Fibroblast of lung (primary cell): ENCODE measurements at regions not wholly inside any gene's neighbourhood (a gene's known extent, or its start where the extent isn't known, plus 50 kb on each side); places are given as distances from the start of the nearest gene placed in this dataset.

ENCODE experiments used
- DNase-seq, 2 donors: peaks; one replicate each; pipeline versions ENCODE4 v3.0.0 to v3.0.0-alpha.2; 2010; ENCODE audit warnings: low read depth in 2 of 2
- H2AFZ ChIP-seq: 2 replicates; pipeline ENCODE4 v1.5.1; 2012; ENCODE audit warnings: low read length, control low read depth, inconsistent platforms
- H3K27ac ChIP-seq: 2 replicates; pipeline ENCODE4 v1.5.1; 2011; ENCODE audit warnings: low read length, control low read depth; ENCODE audit not compliant: insufficient read depth
- H3K27me3 ChIP-seq: 2 replicates; pipeline ENCODE4 v1.5.1; 2011; ENCODE audit warnings: mild to moderate bottlenecking, low read length; ENCODE audit not compliant: control insufficient read depth, insufficient read depth
- H3K36me3 ChIP-seq: 2 replicates; pipeline ENCODE4 v1.5.1; 2011; ENCODE audit warnings: low read length; ENCODE audit not compliant: control insufficient read depth, insufficient read depth
- H3K4me1 ChIP-seq: 2 replicates; pipeline ENCODE4 v1.5.1; 2011; ENCODE audit warnings: low read length; ENCODE audit not compliant: control insufficient read depth, insufficient read depth; ENCODE audit errors: extremely low read depth
- H3K4me2 ChIP-seq: 2 replicates; pipeline ENCODE4 v1.5.1; 2011; ENCODE audit warnings: low read length, control low read depth; ENCODE audit not compliant: insufficient read depth; ENCODE audit errors: extremely low read depth
- H3K4me3 ChIP-seq, 4 experiments: fragments of 200-600 bp in 1 of 4; sonication (generic) in 1 of 4; replicated peaks in 1 of 4; 2 replicates each; pipeline ENCODE4 v1.5.1; 2011 to 2016; ENCODE audit warnings: low read length in 4 of 4, low read depth in 3 of 4, mild to moderate bottlenecking in 3 of 4, control low read depth in 2 of 4, inconsistent platforms in 1 of 4, mixed read lengths in 1 of 4; ENCODE audit not compliant: insufficient read depth in 1 of 4; ENCODE audit errors: control extremely low read depth in 1 of 4
- H3K79me2 ChIP-seq: 2 replicates; pipeline ENCODE4 v1.5.1; 2012; ENCODE audit warnings: mild to moderate bottlenecking, low read length, inconsistent platforms; ENCODE audit not compliant: control insufficient read depth, insufficient read depth
- H3K9ac ChIP-seq: 2 replicates; pipeline ENCODE4 v1.5.1; 2011; ENCODE audit warnings: mild to moderate bottlenecking, low read length, control low read depth; ENCODE audit not compliant: insufficient read depth
- H3K9me3 ChIP-seq: 2 replicates; pipeline ENCODE4 v1.5.1; 2012; ENCODE audit warnings: low read depth, low read length; ENCODE audit not compliant: control insufficient read depth, insufficient read depth
- H4K20me1 ChIP-seq: 2 replicates; pipeline ENCODE4 v1.5.1; 2011; ENCODE audit warnings: low read length; ENCODE audit not compliant: control insufficient read depth, insufficient read depth; ENCODE audit errors: extremely low read depth
- EZH2 ChIP-seq: IDR thresholded peaks from 2 replicates; pipeline ENCODE4 v1.5.1; 2012; ENCODE audit warnings: low read length, control low read depth, mild to moderate bottlenecking; ENCODE audit errors: missing control alignments
- TF ChIP-seq, protein P1 (sequence below), 2 donors: IDR thresholded peaks in 1 of 2; conservative IDR thresholded peaks in 1 of 2; 1 replicate in 1 of 2; 2 replicates in 1 of 2; pipeline ENCODE4 v1.5.1; 2011 to 2012; ENCODE audit warnings: low read length in 2 of 2, control low read depth in 1 of 2, inconsistent platforms in 1 of 2, low read depth in 1 of 2, mild to moderate bottlenecking in 1 of 2

DNA sequence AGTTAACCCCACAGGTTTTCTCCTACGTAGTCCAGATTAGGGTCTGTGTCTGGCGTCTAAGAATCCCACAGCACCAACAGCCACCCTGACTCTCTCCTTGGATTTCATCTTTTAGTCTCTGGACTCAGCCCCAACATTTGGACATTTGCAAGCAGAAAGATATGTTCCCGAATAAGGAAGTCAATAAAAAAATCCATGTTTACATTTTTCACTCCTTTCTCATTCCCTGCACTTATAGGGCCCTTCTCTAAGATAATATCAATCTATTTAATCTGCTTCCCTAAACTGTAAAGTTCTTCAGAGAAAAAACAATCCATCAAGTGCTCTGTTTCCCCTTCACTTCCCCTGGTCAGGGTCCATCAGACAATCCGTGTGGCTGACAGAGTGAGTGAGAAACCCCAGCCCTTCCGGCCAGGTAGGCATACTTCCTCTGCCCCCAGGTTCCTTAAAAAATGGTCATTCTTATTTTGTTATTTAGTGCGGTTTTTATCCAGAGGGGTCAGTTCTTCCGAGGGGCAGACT, 105.9 kb upstream of the CDC42BPA start:
- Histone ChIP-seq H2AFZ (no peak overlapping the region), H3K4me2 (no peak overlapping the region), H3K79me2 (no peaks in the 10 kb centered on the region), H3K27me3 (no peaks in the 10 kb centered on the region), H3K4me1 (peaks cover 2% of the 10 kb centered on the region), H3K4me3 (no peak overlapping the region), H3K9me3 (no peaks in the 10 kb centered on the region), H3K9ac (no peak overlapping the region), H4K20me1 (no peaks in the 10 kb centered on the region), H3K36me3 (no peaks in the 10 kb centered on the region), H3K27ac (no peak overlapping the region)
- TF ChIP-seq, protein P1, sequence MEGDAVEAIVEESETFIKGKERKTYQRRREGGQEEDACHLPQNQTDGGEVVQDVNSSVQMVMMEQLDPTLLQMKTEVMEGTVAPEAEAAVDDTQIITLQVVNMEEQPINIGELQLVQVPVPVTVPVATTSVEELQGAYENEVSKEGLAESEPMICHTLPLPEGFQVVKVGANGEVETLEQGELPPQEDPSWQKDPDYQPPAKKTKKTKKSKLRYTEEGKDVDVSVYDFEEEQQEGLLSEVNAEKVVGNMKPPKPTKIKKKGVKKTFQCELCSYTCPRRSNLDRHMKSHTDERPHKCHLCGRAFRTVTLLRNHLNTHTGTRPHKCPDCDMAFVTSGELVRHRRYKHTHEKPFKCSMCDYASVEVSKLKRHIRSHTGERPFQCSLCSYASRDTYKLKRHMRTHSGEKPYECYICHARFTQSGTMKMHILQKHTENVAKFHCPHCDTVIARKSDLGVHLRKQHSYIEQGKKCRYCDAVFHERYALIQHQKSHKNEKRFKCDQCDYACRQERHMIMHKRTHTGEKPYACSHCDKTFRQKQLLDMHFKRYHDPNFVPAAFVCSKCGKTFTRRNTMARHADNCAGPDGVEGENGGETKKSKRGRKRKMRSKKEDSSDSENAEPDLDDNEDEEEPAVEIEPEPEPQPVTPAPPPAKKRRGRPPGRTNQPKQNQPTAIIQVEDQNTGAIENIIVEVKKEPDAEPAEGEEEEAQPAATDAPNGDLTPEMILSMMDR (conservative IDR thresholded peaks at IDR 0.05 in 1 of 2, IDR thresholded peaks at IDR 0.05 in 1 of 2; ENCODE audit: low read depth in 1 of 2, low read length in 2 of 2) = no peak
- no peak for TF ChIP-seq EZH2
- DNase-seq = peak in 1 of 2 donors; percentile 30

- Histone ChIP-seq H3K4me2 (no peak overlapping the region), H3K36me3 (no peaks in the 10 kb centered on the region), H2AFZ (no peak overlapping the region), H3K9me3 (no peaks in the 10 kb centered on the region), H3K4me1 (no peaks in the 10 kb centered on the region), H3K4me3 (no peak overlapping the region), H3K79me2 (no peaks in the 10 kb centered on the region), H3K9ac (no peak overlapping the region), H3K27me3 (no peaks in the 10 kb centered on the region), H3K27ac (no peak overlapping the region), H4K20me1 (no peaks in the 10 kb centered on the region)
- no peak for DNase-seq
- TF ChIP-seq, protein P1 (conservative IDR thresholded peaks at IDR 0.05 in 1 of 2, IDR thresholded peaks at IDR 0.05 in 1 of 2; ENCODE audit: low read depth in 1 of 2, low read length in 2 of 2) = no peak
- no peak for TF ChIP-seq EZH2
Measured at GRCh38 chr1:227422581-227422980, 104.3 kb upstream of the CDC42BPA start.

- Histone ChIP-seq H3K9ac (no peak overlapping the region), H3K36me3 (no peaks in the 10 kb centered on the region), H3K27me3 (no peaks in the 10 kb centered on the region), H3K79me2 (no peaks in the 10 kb centered on the region), H4K20me1 (no peaks in the 10 kb centered on the region), H3K4me2 (no peak overlapping the region), H3K4me3 (no peak overlapping the region), H3K4me1 (no peaks in the 10 kb centered on the region), H2AFZ (no peak overlapping the region), H3K9me3 (no peaks in the 10 kb centered on the region), H3K27ac (no peak overlapping the region)
- TF ChIP-seq EZH2 = no peak
- TF ChIP-seq, protein P1 (conservative IDR thresholded peaks at IDR 0.05 in 1 of 2, IDR thresholded peaks at IDR 0.05 in 1 of 2; ENCODE audit: low read depth in 1 of 2, low read length in 2 of 2) = no peak
- DNase-seq = no peak
Measured at GRCh38 chr1:227420147-227420546, 101.9 kb upstream of the CDC42BPA start.
